Neural cell (in vitro differentiated cells): ENCODE measurements at regions not wholly inside any gene's neighbourhood (a gene's known extent, or its start where the extent isn't known, plus 50 kb on each side); places are given as distances from the start of the nearest gene placed in this dataset.

ENCODE experiments used
- EZH2 ChIP-seq: fragments of 200-600, 300-800 bp; shearing (Covaris generic), sonication (generic); IDR thresholded peaks from 2 replicates; pipeline ENCODE4 v1.6.1; 2014; ENCODE audit warnings: antibody characterized with exemption, low read length, borderline replicate concordance, mild to moderate bottlenecking; ENCODE audit not compliant: insufficient read depth, poor library complexity, severe bottlenecking
- SMC3 ChIP-seq: fragments of 450-650 bp; conservative IDR thresholded peaks from 2 replicates; pipeline ENCODE4 v1.6.1; 2014; ENCODE audit warnings: antibody characterized with exemption, mild to moderate bottlenecking, moderate library complexity; ENCODE audit not compliant: poor library complexity
- TAF1 ChIP-seq: IDR thresholded peaks from 2 replicates; pipeline ENCODE4 v1.6.1; 2012; ENCODE audit warnings: low read depth
- TF ChIP-seq, protein P1 (sequence below): fragments of 450-650 bp; IDR thresholded peaks from 2 replicates; pipeline ENCODE4 v1.5.1; 2014; ENCODE audit warnings: antibody characterized with exemption, mild to moderate bottlenecking, moderate library complexity; ENCODE audit not compliant: poor library complexity, severe bottlenecking

GRCh38 chr6:9539231-9539755 lies 875.6 kb downstream of the TFAP2A start:
- TF ChIP-seq SMC3: no peak
- TF ChIP-seq EZH2: no peak
- TF ChIP-seq, protein P1, sequence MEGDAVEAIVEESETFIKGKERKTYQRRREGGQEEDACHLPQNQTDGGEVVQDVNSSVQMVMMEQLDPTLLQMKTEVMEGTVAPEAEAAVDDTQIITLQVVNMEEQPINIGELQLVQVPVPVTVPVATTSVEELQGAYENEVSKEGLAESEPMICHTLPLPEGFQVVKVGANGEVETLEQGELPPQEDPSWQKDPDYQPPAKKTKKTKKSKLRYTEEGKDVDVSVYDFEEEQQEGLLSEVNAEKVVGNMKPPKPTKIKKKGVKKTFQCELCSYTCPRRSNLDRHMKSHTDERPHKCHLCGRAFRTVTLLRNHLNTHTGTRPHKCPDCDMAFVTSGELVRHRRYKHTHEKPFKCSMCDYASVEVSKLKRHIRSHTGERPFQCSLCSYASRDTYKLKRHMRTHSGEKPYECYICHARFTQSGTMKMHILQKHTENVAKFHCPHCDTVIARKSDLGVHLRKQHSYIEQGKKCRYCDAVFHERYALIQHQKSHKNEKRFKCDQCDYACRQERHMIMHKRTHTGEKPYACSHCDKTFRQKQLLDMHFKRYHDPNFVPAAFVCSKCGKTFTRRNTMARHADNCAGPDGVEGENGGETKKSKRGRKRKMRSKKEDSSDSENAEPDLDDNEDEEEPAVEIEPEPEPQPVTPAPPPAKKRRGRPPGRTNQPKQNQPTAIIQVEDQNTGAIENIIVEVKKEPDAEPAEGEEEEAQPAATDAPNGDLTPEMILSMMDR: no peak
- no peak for TF ChIP-seq TAF1
